MM.1S (cell line): ENCODE measurements at regions not wholly inside any gene's neighbourhood (a gene's known extent, or its start where the extent isn't known, plus 50 kb on each side); places are given as distances from the start of the nearest gene placed in this dataset.

Source experiments
- DNase-seq: peaks from one replicate; pipeline ENCODE4 v3.0.0-alpha.2; 2015
- H2AFZ ChIP-seq: fragments of 300-600 bp; sonication (generic); 2 replicates; pipeline ENCODE4 v1.6.0; 2016; ENCODE audit warnings: antibody characterized with exemption, low read length
- H3F3A ChIP-seq: fragments of 300-600 bp; sonication (generic); 2 replicates; pipeline ENCODE4 v1.6.1; 2016; ENCODE audit warnings: mild to moderate bottlenecking, antibody characterized with exemption, low read length, moderate library complexity, mixed read lengths; ENCODE audit not compliant: insufficient read depth
- H3K27ac ChIP-seq: fragments of 300-600 bp; sonication (generic); 2 replicates; pipeline ENCODE4 v1.5.1; 2016; ENCODE audit warnings: mild to moderate bottlenecking, low read length
- H3K27me3 ChIP-seq: fragments of 300-600 bp; sonication (generic); replicated peaks from 2 replicates; pipeline ENCODE4 v1.6.0; 2016; ENCODE audit warnings: low read length; ENCODE audit not compliant: insufficient read depth
- H3K36me3 ChIP-seq: fragments of 300-600 bp; sonication (generic); replicated peaks from 2 replicates; pipeline ENCODE4 v1.6.1; 2016; ENCODE audit warnings: mild to moderate bottlenecking, low read length, mixed read lengths; ENCODE audit not compliant: insufficient read depth
- H3K4me1 ChIP-seq: fragments of 300-600 bp; sonication (generic); 2 replicates; pipeline ENCODE4 v1.6.1; 2016; ENCODE audit warnings: low read length, mixed read lengths
- H3K4me2 ChIP-seq: fragments of 300-600 bp; sonication (generic); 2 replicates; pipeline ENCODE4 v1.6.0; 2016; ENCODE audit warnings: low read depth, low read length
- H3K4me3 ChIP-seq: fragments of 300-600 bp; sonication (generic); 2 replicates; pipeline ENCODE4 v1.5.1; 2016; ENCODE audit warnings: low read length, mixed read lengths
- H3K79me2 ChIP-seq: fragments of 300-600 bp; sonication (generic); 2 replicates; pipeline ENCODE4 v1.6.1; 2016; ENCODE audit warnings: mixed run types, low read length, mixed read lengths
- H3K9ac ChIP-seq: fragments of 300-600 bp; sonication (generic); 2 replicates; pipeline ENCODE4 v1.6.1; 2016; ENCODE audit warnings: low read length, mixed read lengths
- H3K9me2 ChIP-seq: fragments of 300-600 bp; sonication (generic); replicated peaks from 2 replicates; pipeline ENCODE4 v1.6.1; 2016; ENCODE audit warnings: mild to moderate bottlenecking, low read length, mixed read lengths; ENCODE audit not compliant: insufficient read depth
- H3K9me3 ChIP-seq: fragments of 300-600 bp; sonication (generic); replicated peaks from 2 replicates; pipeline ENCODE4 v1.6.1; 2016; ENCODE audit warnings: mild to moderate bottlenecking, low read length, mixed read lengths; ENCODE audit not compliant: insufficient read depth
- H4K20me1 ChIP-seq: fragments of 300-600 bp; sonication (generic); 2 replicates; pipeline ENCODE4 v1.6.1; 2016; ENCODE audit warnings: mild to moderate bottlenecking, low read length, moderate library complexity, mixed read lengths; ENCODE audit not compliant: insufficient read depth
- EZH2 ChIP-seq: fragments of 300-600 bp; sonication (generic); optimal IDR thresholded peaks from 2 replicates; pipeline ENCODE3; 2017; ENCODE audit warnings: low read depth, mild to moderate bottlenecking, antibody characterized with exemption, low read length, mixed read lengths
- EZH2phosphoT487 ChIP-seq: fragments of 300-600 bp; sonication (generic); IDR thresholded peaks from 2 replicates; pipeline ENCODE4 v1.6.1; 2018; ENCODE audit warnings: antibody characterized with exemption, low read length
- TF ChIP-seq, protein P1 (sequence below): fragments of 300-600 bp; sonication (generic); IDR thresholded peaks from 2 replicates; pipeline ENCODE4 v1.5.1; 2016; ENCODE audit warnings: antibody characterized with exemption, low read length, mixed read lengths

DNA sequence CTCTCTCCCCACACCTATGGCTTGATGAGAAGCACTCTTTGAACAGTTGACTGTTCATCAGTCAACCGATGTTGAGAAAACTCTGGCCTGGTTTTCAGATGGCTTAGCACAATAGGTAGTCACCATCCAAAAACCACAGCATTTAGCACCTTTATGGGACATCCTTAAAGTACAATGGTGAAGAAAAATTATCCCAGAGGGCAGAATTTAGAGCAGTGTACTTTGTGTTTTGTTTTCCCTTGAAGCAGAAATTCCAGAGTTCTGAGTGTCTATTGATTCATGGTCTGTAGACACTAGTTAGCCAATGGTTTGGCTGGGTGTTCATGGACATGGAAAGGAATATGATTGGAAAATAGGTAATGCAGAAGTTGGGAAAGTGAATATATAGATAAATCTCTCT, 487.0 kb downstream of the PDHA2 start:
- Histone ChIP-seq H3K9me3 (no peaks in the 10 kb centered on the region), H3K27ac (no peak overlapping the region), H3K9ac (no peak overlapping the region), H3K4me2 (no peak overlapping the region), H3F3A (no peaks in the 10 kb centered on the region), H3K36me3 (no peaks in the 10 kb centered on the region), H2AFZ (no peak overlapping the region), H3K79me2 (no peaks in the 10 kb centered on the region), H3K4me1 (no peaks in the 10 kb centered on the region), H4K20me1 (no peaks in the 10 kb centered on the region), H3K4me3 (no peak overlapping the region), H3K9me2 (no peaks in the 10 kb centered on the region), H3K27me3 (no peaks in the 10 kb centered on the region)
- no peak for DNase-seq
- TF ChIP-seq EZH2phosphoT487 (no peak), EZH2 (no peak)
- TF ChIP-seq, protein P1, sequence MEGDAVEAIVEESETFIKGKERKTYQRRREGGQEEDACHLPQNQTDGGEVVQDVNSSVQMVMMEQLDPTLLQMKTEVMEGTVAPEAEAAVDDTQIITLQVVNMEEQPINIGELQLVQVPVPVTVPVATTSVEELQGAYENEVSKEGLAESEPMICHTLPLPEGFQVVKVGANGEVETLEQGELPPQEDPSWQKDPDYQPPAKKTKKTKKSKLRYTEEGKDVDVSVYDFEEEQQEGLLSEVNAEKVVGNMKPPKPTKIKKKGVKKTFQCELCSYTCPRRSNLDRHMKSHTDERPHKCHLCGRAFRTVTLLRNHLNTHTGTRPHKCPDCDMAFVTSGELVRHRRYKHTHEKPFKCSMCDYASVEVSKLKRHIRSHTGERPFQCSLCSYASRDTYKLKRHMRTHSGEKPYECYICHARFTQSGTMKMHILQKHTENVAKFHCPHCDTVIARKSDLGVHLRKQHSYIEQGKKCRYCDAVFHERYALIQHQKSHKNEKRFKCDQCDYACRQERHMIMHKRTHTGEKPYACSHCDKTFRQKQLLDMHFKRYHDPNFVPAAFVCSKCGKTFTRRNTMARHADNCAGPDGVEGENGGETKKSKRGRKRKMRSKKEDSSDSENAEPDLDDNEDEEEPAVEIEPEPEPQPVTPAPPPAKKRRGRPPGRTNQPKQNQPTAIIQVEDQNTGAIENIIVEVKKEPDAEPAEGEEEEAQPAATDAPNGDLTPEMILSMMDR: no peak

DNA sequence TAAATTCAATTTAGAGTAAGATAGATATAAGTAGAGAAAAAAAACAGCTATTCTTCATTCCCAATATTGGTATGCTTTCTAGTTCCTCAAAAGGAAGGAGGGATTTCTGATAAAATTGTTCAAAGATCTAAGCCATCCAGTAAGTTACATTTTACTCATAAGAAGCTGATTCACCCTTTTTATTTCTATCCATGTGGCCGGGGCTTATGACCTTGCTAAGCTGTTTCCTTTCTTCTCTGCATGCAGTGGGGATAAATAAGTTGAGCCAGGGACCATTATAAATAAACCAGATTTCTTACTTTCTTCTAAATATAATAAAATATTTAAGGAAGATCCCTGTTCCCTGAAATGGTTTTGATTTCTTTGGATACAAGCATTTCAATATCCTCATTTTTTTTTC, 502.3 kb downstream of the PDHA2 start:
- Histone ChIP-seq H3K4me3 (no peak overlapping the region), H3K9me2 (no peaks in the 10 kb centered on the region), H3K36me3 (no peaks in the 10 kb centered on the region), H3K4me1 (no peaks in the 10 kb centered on the region), H3K79me2 (no peaks in the 10 kb centered on the region), H3K9me3 (no peaks in the 10 kb centered on the region), H3K27ac (no peak overlapping the region), H2AFZ (no peak overlapping the region), H3K9ac (no peak overlapping the region), H3K4me2 (no peak overlapping the region), H3K27me3 (no peaks in the 10 kb centered on the region), H4K20me1 (no peaks in the 10 kb centered on the region), H3F3A (no peaks in the 10 kb centered on the region)
- no peak for TF ChIP-seq EZH2
- TF ChIP-seq, protein P1: no peak
- no peak for TF ChIP-seq EZH2phosphoT487
- DNase-seq: no peak

DNA sequence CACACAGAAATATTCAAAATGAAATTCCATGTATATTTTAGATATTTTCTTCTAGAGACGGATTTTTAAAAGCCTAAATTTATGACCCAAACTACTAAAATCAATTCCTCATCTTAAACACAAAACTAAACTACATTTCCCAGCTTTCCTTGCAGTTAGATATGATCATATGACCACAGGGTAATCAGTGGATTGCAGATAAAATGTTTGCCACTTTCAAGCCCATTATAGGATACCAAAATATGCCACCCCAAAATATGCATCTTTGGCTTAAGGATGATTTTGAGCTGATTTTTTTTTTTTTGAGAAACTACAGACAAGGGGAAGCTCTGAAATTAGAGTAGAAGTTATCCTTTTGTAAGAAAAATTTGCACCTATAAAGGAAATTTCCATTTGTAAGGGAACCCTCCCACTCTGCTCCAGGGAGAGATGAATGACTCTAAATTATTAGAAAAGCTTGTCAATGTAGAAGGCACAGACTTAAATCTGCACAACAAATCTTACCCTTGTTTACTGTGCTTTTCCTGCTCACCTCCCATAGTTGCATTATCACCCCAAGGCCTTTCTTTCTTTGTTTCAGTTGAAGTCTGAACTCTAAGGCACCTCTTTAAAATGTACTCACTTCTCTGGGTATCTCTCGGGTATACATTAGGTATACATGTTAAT, 503.0 kb downstream of the PDHA2 start:
- Histone ChIP-seq H2AFZ (no peak overlapping the region), H3K9me2 (no peaks in the 10 kb centered on the region), H3K9me3 (no peaks in the 10 kb centered on the region), H4K20me1 (no peaks in the 10 kb centered on the region), H3K27me3 (no peaks in the 10 kb centered on the region), H3K9ac (no peak overlapping the region), H3K4me3 (no peak overlapping the region), H3K4me1 (no peaks in the 10 kb centered on the region), H3K79me2 (no peaks in the 10 kb centered on the region), H3K27ac (no peak overlapping the region), H3F3A (no peaks in the 10 kb centered on the region), H3K36me3 (no peaks in the 10 kb centered on the region), H3K4me2 (no peak overlapping the region)
- DNase-seq: no peak
- TF ChIP-seq, protein P1: no peak
- TF ChIP-seq EZH2 (no peak), EZH2phosphoT487 (no peak)
